ENCODE measurements at regions not wholly inside any gene's neighbourhood (a gene's known extent, or its start where the extent isn't known, plus 50 kb on each side); places are given as distances from the start of the nearest gene placed in this dataset.

- BruUV-seq (replicated peaks), result no TSS peak
- peaks cover 12% of the 10 kb centered on the region for H3K4me1 Mint-ChIP-seq (ENCODE audit: low read depth, unreplicated experiment)
- H3K27me3 Mint-ChIP-seq (ENCODE audit: unreplicated experiment), result peaks cover 33% of the 10 kb centered on the region
- intact Hi-C loops (cut with micrococcal nuclease; ENCODE audit: unreplicated experiment), result no loop called here
- H3K36me3 Mint-ChIP-seq (ENCODE audit: insufficient read depth, unreplicated experiment), result no peaks in the 10 kb centered on the region
- DNase-seq, result no peak
- TF ChIP-seq, protein P1, sequence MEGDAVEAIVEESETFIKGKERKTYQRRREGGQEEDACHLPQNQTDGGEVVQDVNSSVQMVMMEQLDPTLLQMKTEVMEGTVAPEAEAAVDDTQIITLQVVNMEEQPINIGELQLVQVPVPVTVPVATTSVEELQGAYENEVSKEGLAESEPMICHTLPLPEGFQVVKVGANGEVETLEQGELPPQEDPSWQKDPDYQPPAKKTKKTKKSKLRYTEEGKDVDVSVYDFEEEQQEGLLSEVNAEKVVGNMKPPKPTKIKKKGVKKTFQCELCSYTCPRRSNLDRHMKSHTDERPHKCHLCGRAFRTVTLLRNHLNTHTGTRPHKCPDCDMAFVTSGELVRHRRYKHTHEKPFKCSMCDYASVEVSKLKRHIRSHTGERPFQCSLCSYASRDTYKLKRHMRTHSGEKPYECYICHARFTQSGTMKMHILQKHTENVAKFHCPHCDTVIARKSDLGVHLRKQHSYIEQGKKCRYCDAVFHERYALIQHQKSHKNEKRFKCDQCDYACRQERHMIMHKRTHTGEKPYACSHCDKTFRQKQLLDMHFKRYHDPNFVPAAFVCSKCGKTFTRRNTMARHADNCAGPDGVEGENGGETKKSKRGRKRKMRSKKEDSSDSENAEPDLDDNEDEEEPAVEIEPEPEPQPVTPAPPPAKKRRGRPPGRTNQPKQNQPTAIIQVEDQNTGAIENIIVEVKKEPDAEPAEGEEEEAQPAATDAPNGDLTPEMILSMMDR (IDR thresholded peaks at IDR 0.05; ENCODE audit: unreplicated experiment), result no peak
- CTCF ChIA-PET, result no interaction called here
- peaks cover 3% of the 10 kb centered on the region for H3K9me3 Mint-ChIP-seq (ENCODE audit: low read depth, unreplicated experiment)
- no peak overlapping the region for H3K27ac Mint-ChIP-seq (ENCODE audit: unreplicated experiment)
- H3K4me3 Mint-ChIP-seq (ENCODE audit: low read depth, unreplicated experiment), result no peak overlapping the region
Observed at GRCh38 chr2:242056026-242056425, 186.5 kb downstream of the RTP5 start.

DNA sequence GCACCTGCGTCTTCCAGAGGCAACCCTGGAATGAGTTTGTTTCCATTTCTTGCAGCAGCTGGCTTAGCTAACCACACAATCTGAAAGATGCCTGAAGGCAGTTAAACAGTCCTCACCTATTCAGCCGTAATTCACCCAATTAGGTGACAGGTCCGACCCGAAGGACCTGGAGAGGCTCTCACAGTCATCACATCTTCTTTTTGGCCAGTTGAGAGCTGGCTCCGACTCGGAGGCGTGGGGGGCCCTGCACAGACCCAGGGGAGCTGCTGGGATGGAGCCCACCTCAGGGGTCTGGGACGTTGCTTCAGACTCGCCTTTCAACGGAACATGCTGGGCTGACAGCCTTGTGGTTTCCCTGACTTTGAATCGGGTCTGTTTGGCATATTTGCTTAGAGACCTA lies 187.3 kb downstream of the RTP5 start:
- Mint-ChIP-seq H3K4me3 (ENCODE audit: low read depth, unreplicated experiment) (no peak overlapping the region), H3K36me3 (ENCODE audit: insufficient read depth, unreplicated experiment) (no peaks in the 10 kb centered on the region), H3K4me1 (ENCODE audit: low read depth, unreplicated experiment) (peaks cover 14% of the 10 kb centered on the region), H3K27me3 (ENCODE audit: unreplicated experiment) (peaks cover 26% of the 10 kb centered on the region), H3K27ac (ENCODE audit: unreplicated experiment) (no peak overlapping the region), H3K9me3 (ENCODE audit: low read depth, unreplicated experiment) (peaks cover 3% of the 10 kb centered on the region)
- BruUV-seq (replicated peaks), result no TSS peak
- TF ChIP-seq, protein P1 (IDR thresholded peaks at IDR 0.05; ENCODE audit: unreplicated experiment), result no peak
- intact Hi-C loops (cut with micrococcal nuclease; ENCODE audit: unreplicated experiment), result no loop called here
- DNase-seq, result no peak
- CTCF ChIA-PET, result no interaction called here

DNA sequence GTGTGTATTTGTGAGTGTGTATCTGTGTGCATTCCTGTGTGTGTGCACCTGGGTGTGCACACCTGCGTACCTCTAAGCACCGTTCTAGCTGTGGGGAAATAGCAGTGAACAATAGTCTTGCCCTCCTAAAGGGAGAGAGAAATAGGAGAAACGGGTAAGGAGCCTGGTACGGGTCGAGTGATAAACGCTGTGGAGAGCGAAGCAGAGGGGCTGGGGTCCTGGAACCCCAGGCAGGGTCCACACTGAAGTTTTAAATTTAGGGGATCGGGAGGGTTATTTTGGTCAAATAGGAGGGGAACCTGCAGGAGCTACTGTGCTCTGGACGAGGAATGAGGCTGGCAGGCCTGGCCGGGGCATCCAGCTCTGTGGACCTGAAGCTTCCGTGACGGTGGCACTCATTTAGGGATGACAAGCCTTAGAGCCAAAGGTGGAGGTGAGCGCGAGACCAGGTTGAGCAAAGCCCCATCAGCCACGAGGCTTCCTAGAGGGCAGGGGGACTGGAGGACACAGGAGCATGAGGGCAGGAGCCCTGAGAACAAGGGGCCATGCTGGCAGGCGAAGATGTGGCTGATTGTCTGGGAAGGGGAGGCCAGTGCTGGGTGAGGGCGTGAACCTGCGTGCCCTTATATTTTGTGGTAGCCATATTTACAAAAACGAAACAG lies 188.0 kb downstream of the RTP5 start:
- Mint-ChIP-seq H3K36me3 (ENCODE audit: insufficient read depth, unreplicated experiment) (no peaks in the 10 kb centered on the region), H3K27me3 (ENCODE audit: unreplicated experiment) (peaks cover 19% of the 10 kb centered on the region)

DNA sequence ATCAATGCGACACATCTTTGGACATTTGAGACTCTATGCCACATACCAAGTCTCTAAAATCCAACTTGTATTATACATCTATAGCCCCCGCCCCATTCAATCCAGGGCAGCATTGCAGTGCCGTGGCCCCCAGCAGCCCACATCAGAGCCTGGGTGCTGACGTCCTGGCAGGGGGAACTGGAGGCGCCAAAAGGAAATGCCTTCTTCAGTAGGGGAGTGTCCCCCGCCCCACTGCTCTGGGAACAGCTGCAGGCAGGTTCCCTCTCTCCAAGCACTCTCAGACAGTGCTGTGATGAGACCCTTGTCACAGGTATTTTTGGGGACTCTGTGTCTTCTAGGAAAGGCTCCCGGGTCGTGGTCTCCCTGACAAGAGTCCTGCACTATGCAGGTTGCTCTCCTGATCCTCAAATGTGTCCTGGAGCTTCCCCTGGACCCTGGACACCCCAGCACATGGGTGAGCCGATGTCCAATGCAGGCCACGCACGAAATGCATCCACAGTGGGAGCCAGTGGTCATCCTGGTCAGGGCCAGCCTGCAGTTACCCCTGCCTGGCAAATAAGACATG lies 188.7 kb downstream of the RTP5 start:
- BruUV-seq (replicated peaks), result no TSS peak
- CTCF ChIA-PET, result no interaction called here
- Mint-ChIP-seq H3K27me3 (ENCODE audit: unreplicated experiment) (peaks cover 12% of the 10 kb centered on the region), H3K4me3 (ENCODE audit: low read depth, unreplicated experiment) (no peak overlapping the region), H3K9me3 (ENCODE audit: low read depth, unreplicated experiment) (peaks cover 3% of the 10 kb centered on the region), H3K36me3 (ENCODE audit: insufficient read depth, unreplicated experiment) (no peaks in the 10 kb centered on the region), H3K27ac (ENCODE audit: unreplicated experiment) (no peak overlapping the region), H3K4me1 (ENCODE audit: low read depth, unreplicated experiment) (peaks cover 20% of the 10 kb centered on the region)
- intact Hi-C loops (cut with micrococcal nuclease; ENCODE audit: unreplicated experiment), result no loop called here
- no peak for DNase-seq
- TF ChIP-seq, protein P1 (IDR thresholded peaks at IDR 0.05; ENCODE audit: unreplicated experiment), result no peak

More for the DNA sequence above, 188.0 kb downstream of the RTP5 start:
- Mint-ChIP-seq H3K9me3 (ENCODE audit: low read depth, unreplicated experiment) (peaks cover 3% of the 10 kb centered on the region), H3K4me1 (ENCODE audit: low read depth, unreplicated experiment) (peaks cover 14% of the 10 kb centered on the region), H3K4me3 (ENCODE audit: low read depth, unreplicated experiment) (no peak overlapping the region), H3K27ac (ENCODE audit: unreplicated experiment) (no peak overlapping the region)
- CTCF ChIA-PET, result no interaction called here
- BruUV-seq (replicated peaks), result no TSS peak
- intact Hi-C loops (cut with micrococcal nuclease; ENCODE audit: unreplicated experiment), result no loop called here
- TF ChIP-seq, protein P1 (IDR thresholded peaks at IDR 0.05; ENCODE audit: unreplicated experiment), result no peak
- no peak for DNase-seq
